ENCODE measurements at regions not wholly inside any gene's neighbourhood (a gene's known extent, or its start where the extent isn't known, plus 50 kb on each side); places are given as distances from the start of the nearest gene placed in this dataset.

DNA sequence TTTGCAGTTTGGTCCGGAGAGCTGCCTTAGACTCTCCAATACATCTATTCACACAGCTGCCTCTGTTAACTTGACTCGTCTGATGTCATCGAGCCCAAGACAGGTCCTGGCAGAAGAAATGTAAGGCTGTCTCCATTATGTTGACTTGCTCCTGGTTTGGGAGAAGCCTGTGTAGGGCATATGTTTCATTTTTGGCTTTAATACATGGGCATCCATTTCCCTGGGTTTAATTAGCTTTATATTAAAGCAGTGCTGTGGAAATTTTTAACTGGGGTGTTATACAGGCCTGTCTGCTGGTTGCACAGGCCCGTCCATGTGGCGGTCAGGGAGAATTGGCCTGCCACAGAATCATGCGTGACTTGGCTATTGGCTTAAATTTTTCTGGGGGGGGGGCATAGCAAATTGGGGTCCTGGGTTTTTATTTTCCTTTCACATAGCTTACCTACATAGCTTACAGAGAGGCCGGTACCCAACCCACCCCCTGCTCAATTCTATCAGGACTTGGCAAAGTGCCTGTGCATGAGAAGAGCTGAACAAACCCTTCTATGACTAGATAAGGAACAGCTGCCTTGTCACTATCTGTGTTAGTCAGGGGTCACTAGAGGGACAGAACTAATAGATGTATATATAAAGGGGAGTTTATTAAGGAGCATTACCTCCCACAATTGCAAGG is 123.5 kb upstream of the WDR1 start:
- no TSS peak for BruUV-seq (replicated peaks)
- ChIA-PET CTCF (interaction anchor here (0.5 to 0.6 kb wide), 2 partner anchors 46 to 83 kb away, joined by 3 read pairs; no protein-coding TSS in a partner anchor), POLR2A (interaction anchor here (0.9 kb wide), 1 partner anchor 496 kb away, joined by 3 read pairs; no protein-coding TSS in a partner anchor)
- Mint-ChIP-seq H3K9me3 (ENCODE audit: unreplicated experiment) (peaks cover 21% of the 10 kb centered on the region), H3K36me3 (ENCODE audit: insufficient read depth, unreplicated experiment) (no peaks in the 10 kb centered on the region), H3K4me3 (ENCODE audit: unreplicated experiment) (no peak overlapping the region), H3K27ac (ENCODE audit: low read depth, unreplicated experiment) (no peak overlapping the region), H3K4me1 (ENCODE audit: insufficient read depth, unreplicated experiment) (no peaks in the 10 kb centered on the region), H3K27me3 (ENCODE audit: insufficient read depth, unreplicated experiment) (peaks cover 12% of the 10 kb centered on the region)
- intact Hi-C loops (cut with micrococcal nuclease) = no loop called here
- DNase-seq (ENCODE audit: unreplicated experiment) = no peak
- TF ChIP-seq, protein P1, sequence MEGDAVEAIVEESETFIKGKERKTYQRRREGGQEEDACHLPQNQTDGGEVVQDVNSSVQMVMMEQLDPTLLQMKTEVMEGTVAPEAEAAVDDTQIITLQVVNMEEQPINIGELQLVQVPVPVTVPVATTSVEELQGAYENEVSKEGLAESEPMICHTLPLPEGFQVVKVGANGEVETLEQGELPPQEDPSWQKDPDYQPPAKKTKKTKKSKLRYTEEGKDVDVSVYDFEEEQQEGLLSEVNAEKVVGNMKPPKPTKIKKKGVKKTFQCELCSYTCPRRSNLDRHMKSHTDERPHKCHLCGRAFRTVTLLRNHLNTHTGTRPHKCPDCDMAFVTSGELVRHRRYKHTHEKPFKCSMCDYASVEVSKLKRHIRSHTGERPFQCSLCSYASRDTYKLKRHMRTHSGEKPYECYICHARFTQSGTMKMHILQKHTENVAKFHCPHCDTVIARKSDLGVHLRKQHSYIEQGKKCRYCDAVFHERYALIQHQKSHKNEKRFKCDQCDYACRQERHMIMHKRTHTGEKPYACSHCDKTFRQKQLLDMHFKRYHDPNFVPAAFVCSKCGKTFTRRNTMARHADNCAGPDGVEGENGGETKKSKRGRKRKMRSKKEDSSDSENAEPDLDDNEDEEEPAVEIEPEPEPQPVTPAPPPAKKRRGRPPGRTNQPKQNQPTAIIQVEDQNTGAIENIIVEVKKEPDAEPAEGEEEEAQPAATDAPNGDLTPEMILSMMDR (IDR thresholded peaks at IDR 0.05; ENCODE audit: unreplicated experiment) = no peak

DNA sequence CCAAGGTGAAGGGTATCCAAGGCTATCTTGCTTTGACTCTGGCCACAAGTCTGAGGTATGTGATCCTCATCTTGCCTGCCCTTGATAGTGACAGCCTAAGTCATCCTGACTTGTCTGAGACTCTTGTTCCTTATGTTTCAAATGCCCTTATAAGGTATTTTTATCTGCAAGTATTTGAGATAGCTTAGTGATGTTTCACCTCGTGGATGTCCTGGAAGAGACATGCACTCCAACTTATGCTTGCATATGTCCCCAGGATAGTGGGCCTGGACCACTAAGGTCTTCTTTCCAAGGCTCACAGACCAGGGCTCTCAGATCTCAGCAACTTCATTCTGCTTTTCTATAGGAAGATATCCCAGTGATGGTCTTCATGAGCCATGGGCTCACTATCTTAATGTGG is 120.5 kb upstream of the WDR1 start:
- Mint-ChIP-seq H3K4me1 (ENCODE audit: insufficient read depth, unreplicated experiment) (no peaks in the 10 kb centered on the region), H3K4me3 (ENCODE audit: unreplicated experiment) (no peak overlapping the region), H3K27ac (ENCODE audit: low read depth, unreplicated experiment) (no peak overlapping the region), H3K27me3 (ENCODE audit: insufficient read depth, unreplicated experiment) (peaks cover 7% of the 10 kb centered on the region), H3K36me3 (ENCODE audit: insufficient read depth, unreplicated experiment) (no peaks in the 10 kb centered on the region), H3K9me3 (ENCODE audit: unreplicated experiment) (peaks cover 20% of the 10 kb centered on the region)
- ChIA-PET POLR2A (interaction anchor here (0.6 kb wide), 1 partner anchor 293 kb away, joined by 3 read pairs; no protein-coding TSS in a partner anchor), CTCF (interaction anchor here (1.2 kb wide), 1 partner anchor 9 kb away, joined by 3 read pairs; no protein-coding TSS in a partner anchor)
- intact Hi-C loops (cut with micrococcal nuclease) = no loop called here
- TF ChIP-seq, protein P1 (IDR thresholded peaks at IDR 0.05; ENCODE audit: unreplicated experiment) = no peak
- BruUV-seq (replicated peaks) = no TSS peak
- DNase-seq (ENCODE audit: unreplicated experiment) = no peak

DNA sequence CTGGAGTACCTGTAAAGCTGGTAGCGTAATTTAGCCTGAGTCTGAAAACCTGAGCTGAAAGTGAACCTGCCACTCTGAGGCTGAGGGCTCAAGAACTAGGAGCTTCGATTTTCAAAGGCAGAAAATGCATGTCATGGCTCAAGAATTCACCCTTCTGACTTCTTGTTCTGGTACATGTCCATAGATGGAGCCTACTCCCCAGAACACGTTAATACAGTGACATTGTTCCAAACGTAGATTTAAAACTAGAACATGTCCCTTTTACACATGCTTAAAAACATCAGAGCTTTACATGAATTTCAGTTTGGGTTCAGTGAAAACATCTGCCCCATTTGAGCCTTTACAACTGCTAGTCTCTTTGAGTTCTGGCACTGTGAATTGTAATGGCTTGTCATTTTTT is 115.5 kb upstream of the WDR1 start:
- CTCF ChIA-PET = no interaction called here
- Mint-ChIP-seq H3K27me3 (ENCODE audit: insufficient read depth, unreplicated experiment) (no peaks in the 10 kb centered on the region), H3K4me1 (ENCODE audit: insufficient read depth, unreplicated experiment) (no peaks in the 10 kb centered on the region), H3K27ac (ENCODE audit: low read depth, unreplicated experiment) (no peak overlapping the region), H3K9me3 (ENCODE audit: unreplicated experiment) (peaks cover 8% of the 10 kb centered on the region), H3K4me3 (ENCODE audit: unreplicated experiment) (no peak overlapping the region), H3K36me3 (ENCODE audit: insufficient read depth, unreplicated experiment) (no peaks in the 10 kb centered on the region)
- intact Hi-C loops (cut with micrococcal nuclease) = no loop called here
- POLR2A ChIA-PET = no interaction called here
- TF ChIP-seq, protein P1 (IDR thresholded peaks at IDR 0.05; ENCODE audit: unreplicated experiment) = no peak
- no peak for DNase-seq (ENCODE audit: unreplicated experiment)
- no TSS peak for BruUV-seq (replicated peaks)

DNA sequence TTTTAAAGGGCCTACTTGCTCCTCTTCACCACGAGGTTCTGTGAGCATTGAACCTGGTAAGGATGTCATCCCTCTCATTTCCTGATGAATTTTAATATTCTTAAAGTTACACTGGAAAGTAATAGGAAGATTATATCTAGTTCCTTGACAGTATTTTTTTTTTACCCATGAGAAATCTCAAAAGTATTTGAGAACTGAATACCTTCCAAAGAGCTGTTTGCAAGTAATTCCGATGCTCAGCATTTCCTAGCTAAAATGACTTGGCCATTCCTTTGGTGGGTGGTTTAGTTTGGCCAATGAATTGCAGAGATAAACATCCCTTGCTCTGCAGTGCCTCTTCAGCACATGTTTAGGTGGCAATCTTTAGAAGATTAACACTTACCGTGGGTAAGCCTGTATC is 110.2 kb upstream of the WDR1 start:
- Mint-ChIP-seq H3K27ac (ENCODE audit: low read depth, unreplicated experiment) (no peak overlapping the region), H3K4me3 (ENCODE audit: unreplicated experiment) (no peak overlapping the region), H3K9me3 (ENCODE audit: unreplicated experiment) (no peaks in the 10 kb centered on the region), H3K36me3 (ENCODE audit: insufficient read depth, unreplicated experiment) (no peaks in the 10 kb centered on the region), H3K4me1 (ENCODE audit: insufficient read depth, unreplicated experiment) (no peaks in the 10 kb centered on the region), H3K27me3 (ENCODE audit: insufficient read depth, unreplicated experiment) (no peaks in the 10 kb centered on the region)
- DNase-seq (ENCODE audit: unreplicated experiment) = no peak
- no TSS peak for BruUV-seq (replicated peaks)
- intact Hi-C loops (cut with micrococcal nuclease) = no loop called here
- TF ChIP-seq, protein P1 (IDR thresholded peaks at IDR 0.05; ENCODE audit: unreplicated experiment) = no peak
- ChIA-PET POLR2A (no interaction called here), CTCF (no interaction called here)
